K562 (cell line): ENCODE measurements at regions not wholly inside any gene's neighbourhood (a gene's known extent, or its start where the extent isn't known, plus 50 kb on each side); places are given as distances from the start of the nearest gene placed in this dataset.

ENCODE experiments used
- CEBPB ChIP-seq: fragments of 450-650 bp; IDR thresholded peaks from 2 replicates; pipeline ENCODE4 v1.6.1; 2016; ENCODE audit warnings: missing genetic modification characterization, missing compliant biosample characterization
- DACH1 ChIP-seq: fragments of 450-650 bp; IDR thresholded peaks from 2 replicates; pipeline ENCODE4 v1.6.1; 2018; ENCODE audit not compliant: partially characterized antibody
- NUFIP1 ChIP-seq: fragments of 450-650 bp; IDR thresholded peaks from 2 replicates; pipeline ENCODE4 v1.6.1; 2018; ENCODE audit not compliant: partially characterized antibody
- POLR3G ChIP-seq: IDR thresholded peaks from 2 replicates; pipeline ENCODE4 v1.6.1; 2011; ENCODE audit not compliant: insufficient read length, insufficient replicate concordance; ENCODE audit errors: extremely low read depth
- PURB ChIP-seq: sonication (generic); formaldehyde crosslinking; IDR thresholded peaks from 2 replicates; pipeline ENCODE4 v1.9.0; 2021; ENCODE audit warnings: low read depth, mild to moderate bottlenecking, missing genetic modification reagents
- RNF2 ChIP-seq: sonication (generic); IDR thresholded peaks from 2 replicates; pipeline ENCODE4 v1.6.1; 2016
- SMAD4 ChIP-seq: fragments of 250-450 bp; sonication (Bioruptor Pico); conservative IDR thresholded peaks from 2 replicates; pipeline ENCODE4 v1.8.0; 2021; ENCODE audit warnings: inconsistent platforms, mild to moderate bottlenecking, moderate library complexity
- SMARCA4 ChIP-seq: fragments of 450-650 bp; IDR thresholded peaks from 2 replicates; pipeline ENCODE4 v1.6.1; 2016
- SNRNP70 ChIP-seq: fragments of 200-400 bp; formaldehyde crosslinking; optimal IDR thresholded peaks from 2 replicates; pipeline ENCODE3; 2017; ENCODE audit warnings: low read depth, low read length
- ZNF277 ChIP-seq: fragments of 250-450 bp; sonication (Bioruptor Pico); IDR thresholded peaks from 2 replicates; pipeline ENCODE4 v1.8.0; 2022; ENCODE audit warnings: inconsistent platforms, mild to moderate bottlenecking, moderate library complexity, borderline replicate concordance
- ZNF407 ChIP-seq: fragments of 450-650 bp; IDR thresholded peaks from 2 replicates; pipeline ENCODE4 v1.6.1; 2016; ENCODE audit warnings: low read depth

- TF ChIP-seq ZNF407 (no peak), NUFIP1 (no peak), PURB (CRISPR knock-in tag) (no peak), SNRNP70 (no peak), SMAD4 (CRISPR knock-in tag) (no peak), CEBPB (tag) (no peak), POLR3G (no peak), DACH1 (no peak), SMARCA4 (no peak), RNF2 (no peak), ZNF277 (CRISPR knock-in tag) (no peak)
- TF ChIP-seq, all 486 proteins: peak for 0
These were observed 135.8 kb upstream of the TRPC7 start (continued) for GRCh38 chr5:136501133-136501532.
